ENCODE measurements at regions not wholly inside any gene's neighbourhood (a gene's known extent, or its start where the extent isn't known, plus 50 kb on each side); places are given as distances from the start of the nearest gene placed in this dataset.
"Not testable (repeated sequence)": the region's sequence is repeated elsewhere in the genome, so short reads cannot be mapped to it uniquely, and the experiment has no call there.

DNA sequence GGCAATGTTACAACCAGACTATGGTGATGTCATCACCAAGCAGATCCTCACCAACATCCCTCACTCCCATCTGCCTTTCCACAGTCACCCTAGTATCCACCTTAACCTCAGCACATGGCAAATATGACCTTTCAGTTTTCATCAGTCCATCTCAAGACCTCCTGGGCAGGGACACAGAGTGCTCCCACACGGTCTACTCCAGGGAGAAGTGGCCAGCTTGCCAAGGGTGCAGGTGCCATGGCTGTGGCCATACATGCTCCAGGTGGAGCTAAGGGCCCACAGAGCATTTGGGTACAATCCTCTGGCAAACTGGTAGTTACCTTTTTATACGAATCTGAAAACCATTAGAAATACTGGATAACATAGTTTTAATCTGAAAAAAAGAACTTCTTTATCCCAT lies 453.1 kb downstream of the ADCYAP1 start:
- DNase-seq (ENCODE audit: insufficient read length, low spot score) (no peak), FAIRE-seq (no peak)
- TF ChIP-seq POLR2A (IDR thresholded peaks at IDR 0.05; ENCODE audit: low read depth, low read length) (no peak), PAX5 (IDR thresholded peaks at IDR 0.05; ENCODE audit: insufficient read depth, low read length, severe bottlenecking) (no peak), POU2F2 (IDR thresholded peaks at IDR 0.05; ENCODE audit: low read depth, low read length) (no peak), TAF1 (IDR thresholded peaks at IDR 0.05; ENCODE audit: low read depth, low read length) (no peak), POLR2AphosphoS5 (IDR thresholded peaks at IDR 0.05; ENCODE audit: low read depth, low read length) (no peak), SPI1 (IDR thresholded peaks at IDR 0.05; ENCODE audit: low read depth, low read length) (no peak)

DNA sequence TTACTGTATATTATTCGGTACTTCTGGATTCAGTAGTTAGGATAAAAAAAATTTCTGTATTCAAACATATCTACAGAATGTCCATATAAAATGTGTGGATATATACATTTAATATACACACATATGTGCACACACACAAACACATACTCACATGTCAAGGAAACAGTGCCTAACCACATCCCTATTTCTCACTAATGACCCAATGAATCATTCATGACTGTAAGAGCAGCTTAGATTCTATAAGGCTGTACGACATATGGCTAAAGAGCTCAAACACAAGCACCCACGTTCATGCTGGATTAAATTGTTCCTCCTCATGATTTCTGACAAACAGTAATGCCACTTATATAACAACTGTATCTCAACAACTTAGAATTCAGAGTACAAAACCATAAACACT lies 457.3 kb downstream of the ADCYAP1 start:
- no peak for DNase-seq (ENCODE audit: insufficient read length, low spot score)
- FAIRE-seq, result no peak
- TF ChIP-seq PAX5 (IDR thresholded peaks at IDR 0.05; ENCODE audit: insufficient read depth, low read length, severe bottlenecking), result no peak
- TF ChIP-seq POLR2A (IDR thresholded peaks at IDR 0.05; ENCODE audit: low read depth, low read length), result no peak
- TF ChIP-seq SPI1 (IDR thresholded peaks at IDR 0.05; ENCODE audit: low read depth, low read length), result no peak
- TF ChIP-seq TAF1 (IDR thresholded peaks at IDR 0.05; ENCODE audit: low read depth, low read length), result no peak

DNA sequence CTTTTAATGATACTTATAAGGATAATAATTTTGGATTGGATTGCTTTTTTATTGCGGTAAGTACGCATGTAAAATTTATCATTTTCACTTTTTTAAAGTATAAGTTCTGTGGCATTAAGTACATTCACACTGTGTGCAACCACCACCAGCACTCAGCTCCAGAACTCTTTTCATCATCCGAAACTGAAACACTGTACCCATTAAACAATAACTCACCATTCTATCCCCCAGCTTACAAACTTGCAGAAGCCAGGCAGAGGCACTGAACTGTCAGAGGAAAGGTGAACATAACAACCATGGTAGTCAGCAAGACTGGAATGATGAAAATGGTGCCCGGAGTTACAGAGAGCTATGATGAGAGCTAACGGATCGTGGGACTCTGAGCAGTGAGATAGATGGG lies 465.9 kb downstream of the ADCYAP1 start:
- no peak for DNase-seq (ENCODE audit: insufficient read length, low spot score)
- FAIRE-seq, result no peak
- no peak for TF ChIP-seq SPI1 (IDR thresholded peaks at IDR 0.05; ENCODE audit: low read depth, low read length)
- no peak for TF ChIP-seq POLR2A (IDR thresholded peaks at IDR 0.05; ENCODE audit: low read depth, low read length)
- no peak for TF ChIP-seq PAX5 (IDR thresholded peaks at IDR 0.05; ENCODE audit: insufficient read depth, low read length, severe bottlenecking)
- no peak for TF ChIP-seq POLR2AphosphoS5 (IDR thresholded peaks at IDR 0.05; ENCODE audit: low read depth, low read length)
- no peak for TF ChIP-seq TAF1 (IDR thresholded peaks at IDR 0.05; ENCODE audit: low read depth, low read length)

DNA sequence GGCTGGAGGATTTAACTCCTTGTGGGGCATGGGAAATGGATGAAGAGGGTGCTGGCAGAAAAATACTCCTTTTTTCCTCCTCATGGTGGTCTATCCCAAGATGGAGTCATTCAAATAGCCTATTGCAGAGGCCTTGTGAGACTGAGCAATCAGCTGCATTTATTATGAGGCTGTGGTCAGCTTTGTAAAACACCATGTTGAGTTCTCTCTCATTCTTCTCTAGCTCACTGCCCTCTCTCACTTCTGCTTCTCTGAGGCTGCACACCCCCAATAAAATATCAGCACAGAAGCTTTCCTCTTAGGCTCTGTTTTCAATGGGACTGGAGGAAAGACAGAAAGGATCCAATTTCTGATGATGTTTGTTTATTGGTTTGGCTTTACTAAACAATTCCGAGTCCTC lies 467.1 kb downstream of the ADCYAP1 start:
- no peak for TF ChIP-seq TAF1 (IDR thresholded peaks at IDR 0.05; ENCODE audit: low read depth, low read length)
- TF ChIP-seq SPI1 (IDR thresholded peaks at IDR 0.05; ENCODE audit: low read depth, low read length), result 0 out of 2 replicates have a peak, but pooled peaks have one; percentile 2
- no peak for TF ChIP-seq POLR2AphosphoS5 (IDR thresholded peaks at IDR 0.05; ENCODE audit: low read depth, low read length)
- DNase-seq (ENCODE audit: insufficient read length, low spot score) (no peak), FAIRE-seq (no peak)

DNA sequence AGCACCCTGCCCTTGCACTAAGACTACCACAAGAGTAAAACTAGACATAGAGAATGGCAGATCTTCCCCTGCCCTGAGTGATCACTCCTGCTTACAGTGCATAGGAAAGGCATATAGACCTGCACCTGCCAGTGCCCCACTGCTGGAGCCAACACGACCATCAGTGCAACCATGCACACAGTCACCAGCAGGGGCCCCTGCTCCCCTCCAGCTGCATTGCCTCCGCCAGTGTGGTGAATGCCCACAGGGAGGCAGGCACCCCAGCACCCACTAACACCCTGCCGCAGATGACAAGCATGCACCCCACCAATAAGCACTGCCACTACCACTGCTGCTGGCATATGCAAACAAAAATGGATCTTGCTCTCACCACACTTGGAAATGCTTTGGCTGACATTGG lies 478.8 kb downstream of the ADCYAP1 start:
- DNase-seq (ENCODE audit: insufficient read length, low spot score), result no peak
- FAIRE-seq, result no peak

DNA sequence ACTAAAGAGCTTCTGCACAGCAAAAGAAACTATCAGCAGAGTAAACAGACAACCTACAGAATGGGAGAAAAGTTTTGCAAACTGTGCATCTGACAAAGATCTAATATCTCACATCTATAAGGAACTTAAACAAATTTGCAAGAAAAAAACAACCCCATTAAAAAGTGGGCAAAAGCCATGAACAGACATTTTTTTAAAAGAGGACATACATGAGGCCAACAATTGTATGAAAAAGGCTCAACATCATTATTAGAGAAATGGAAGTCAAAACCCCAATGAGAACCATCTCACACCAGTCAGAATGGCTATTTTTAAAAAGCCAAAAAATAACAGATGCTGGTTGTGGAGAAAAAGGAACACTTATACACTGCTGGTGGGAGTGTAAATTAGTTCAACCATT lies 483.8 kb downstream of the ADCYAP1 start:
- not testable (repeated sequence) for DNase-seq (ENCODE audit: insufficient read length, low spot score); FAIRE-seq

More for the DNA sequence above, 478.8 kb downstream of the ADCYAP1 start:
- TF ChIP-seq PAX5 (IDR thresholded peaks at IDR 0.05; ENCODE audit: insufficient read depth, low read length, severe bottlenecking) (no peak), POLR2A (IDR thresholded peaks at IDR 0.05; ENCODE audit: low read depth, low read length) (no peak), POLR2AphosphoS5 (IDR thresholded peaks at IDR 0.05; ENCODE audit: low read depth, low read length) (no peak), SPI1 (IDR thresholded peaks at IDR 0.05; ENCODE audit: low read depth, low read length) (no peak), TAF1 (IDR thresholded peaks at IDR 0.05; ENCODE audit: low read depth, low read length) (no peak), POU2F2 (IDR thresholded peaks at IDR 0.05; ENCODE audit: low read depth, low read length) (no peak)

DNA sequence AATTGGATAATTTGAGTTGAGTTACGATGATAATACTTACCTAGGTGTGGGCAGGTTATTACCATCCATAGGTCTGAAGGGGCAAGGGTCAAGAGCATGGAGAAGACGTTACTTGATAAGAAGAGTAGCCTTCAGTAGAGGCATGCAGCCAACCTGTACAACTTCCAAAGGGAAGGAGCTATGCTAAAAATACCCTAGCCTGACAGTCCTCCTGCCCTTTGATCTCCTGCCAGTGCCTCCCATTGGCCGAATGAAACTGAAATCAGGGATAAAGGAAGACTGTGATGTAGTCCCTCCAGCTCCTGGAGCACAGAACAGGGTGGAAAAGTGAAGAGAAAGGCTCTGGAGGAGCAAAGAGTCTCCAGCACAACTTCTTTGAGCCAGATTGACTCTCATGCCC lies 487.4 kb downstream of the ADCYAP1 start:
- DNase-seq (ENCODE audit: insufficient read length, low spot score) (no peak), FAIRE-seq (no peak)
- no peak for TF ChIP-seq TAF1 (IDR thresholded peaks at IDR 0.05; ENCODE audit: low read depth, low read length)
- TF ChIP-seq POLR2AphosphoS5 (IDR thresholded peaks at IDR 0.05; ENCODE audit: low read depth, low read length), result no peak
- no peak for TF ChIP-seq POLR2A (IDR thresholded peaks at IDR 0.05; ENCODE audit: low read depth, low read length)
- no peak for TF ChIP-seq PAX5 (IDR thresholded peaks at IDR 0.05; ENCODE audit: insufficient read depth, low read length, severe bottlenecking)
- no peak for TF ChIP-seq SPI1 (IDR thresholded peaks at IDR 0.05; ENCODE audit: low read depth, low read length)
- no peak for TF ChIP-seq POU2F2 (IDR thresholded peaks at IDR 0.05; ENCODE audit: low read depth, low read length)

DNA sequence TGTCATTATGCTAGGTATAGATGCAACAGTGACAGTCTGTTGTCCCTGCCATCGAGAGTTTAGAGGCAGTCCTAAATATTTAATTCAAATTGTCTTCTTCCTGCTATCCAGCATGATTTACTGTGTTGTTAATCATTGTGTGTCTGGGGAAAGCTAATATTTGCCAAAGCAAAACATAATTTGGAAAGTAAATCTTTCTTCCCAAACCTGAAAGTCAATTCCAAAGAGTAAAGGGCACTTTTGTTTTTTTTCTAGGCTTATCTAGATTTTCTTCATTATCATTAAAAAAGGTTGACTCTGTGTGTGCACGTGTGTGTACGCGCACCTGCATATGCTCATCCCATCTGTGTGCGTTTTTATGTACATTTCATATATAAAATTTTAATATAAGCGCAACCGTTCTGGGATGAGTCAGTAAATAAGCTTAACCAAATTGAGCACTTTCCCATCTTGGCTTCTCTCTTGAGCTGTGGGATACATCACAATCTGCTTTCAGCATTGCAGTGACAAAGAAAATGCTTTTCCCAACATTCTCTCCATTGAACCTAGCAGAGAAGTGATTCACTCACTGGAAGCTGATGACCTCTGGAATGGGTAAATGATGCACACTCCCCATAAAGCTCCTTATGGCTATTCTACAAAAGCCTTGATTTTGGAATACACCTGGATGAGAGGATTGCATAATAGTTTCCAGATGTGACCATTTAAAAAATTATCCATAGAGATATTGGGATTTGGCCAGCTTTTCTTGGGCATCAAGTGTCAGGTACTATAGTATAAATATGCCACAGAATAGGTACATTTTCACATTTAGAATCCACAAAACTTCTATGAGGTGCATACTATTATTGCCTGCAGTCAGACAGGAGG lies 488.4 kb downstream of the ADCYAP1 start:
- FAIRE-seq (no peak), DNase-seq (ENCODE audit: insufficient read length, low spot score) (no peak)
- TF ChIP-seq PAX5 (IDR thresholded peaks at IDR 0.05; ENCODE audit: insufficient read depth, low read length, severe bottlenecking) (no peak), SPI1 (IDR thresholded peaks at IDR 0.05; ENCODE audit: low read depth, low read length) (no peak), POLR2AphosphoS5 (IDR thresholded peaks at IDR 0.05; ENCODE audit: low read depth, low read length) (no peak), TAF1 (IDR thresholded peaks at IDR 0.05; ENCODE audit: low read depth, low read length) (no peak), POLR2A (IDR thresholded peaks at IDR 0.05; ENCODE audit: low read depth, low read length) (no peak), POU2F2 (IDR thresholded peaks at IDR 0.05; ENCODE audit: low read depth, low read length) (no peak)

DNA sequence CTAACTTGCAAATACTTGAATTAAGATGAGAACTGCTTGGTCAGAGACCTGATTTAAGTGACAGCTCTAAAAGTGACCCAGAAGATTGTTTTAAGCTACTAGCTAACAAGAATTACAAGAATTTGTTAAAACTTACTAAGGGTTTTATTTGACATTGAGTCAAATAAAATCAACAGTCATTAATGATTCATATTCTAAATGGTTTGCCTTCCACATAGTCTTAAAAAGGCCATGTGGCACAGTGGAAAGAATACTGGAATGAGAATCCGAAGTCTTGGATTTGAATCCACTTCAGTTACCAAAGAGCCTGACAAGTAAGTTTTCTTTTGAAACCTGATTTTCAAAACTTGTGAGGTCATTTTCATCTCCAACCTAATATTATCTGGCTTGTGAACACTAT lies 489.3 kb downstream of the ADCYAP1 start:
- DNase-seq (ENCODE audit: insufficient read length, low spot score), result no peak
- TF ChIP-seq PAX5 (IDR thresholded peaks at IDR 0.05; ENCODE audit: insufficient read depth, low read length, severe bottlenecking) (no peak), POLR2AphosphoS5 (IDR thresholded peaks at IDR 0.05; ENCODE audit: low read depth, low read length) (no peak), POLR2A (IDR thresholded peaks at IDR 0.05; ENCODE audit: low read depth, low read length) (no peak), SPI1 (IDR thresholded peaks at IDR 0.05; ENCODE audit: low read depth, low read length) (no peak), POU2F2 (IDR thresholded peaks at IDR 0.05; ENCODE audit: low read depth, low read length) (no peak), TAF1 (IDR thresholded peaks at IDR 0.05; ENCODE audit: low read depth, low read length) (no peak)
- no peak for FAIRE-seq

DNA sequence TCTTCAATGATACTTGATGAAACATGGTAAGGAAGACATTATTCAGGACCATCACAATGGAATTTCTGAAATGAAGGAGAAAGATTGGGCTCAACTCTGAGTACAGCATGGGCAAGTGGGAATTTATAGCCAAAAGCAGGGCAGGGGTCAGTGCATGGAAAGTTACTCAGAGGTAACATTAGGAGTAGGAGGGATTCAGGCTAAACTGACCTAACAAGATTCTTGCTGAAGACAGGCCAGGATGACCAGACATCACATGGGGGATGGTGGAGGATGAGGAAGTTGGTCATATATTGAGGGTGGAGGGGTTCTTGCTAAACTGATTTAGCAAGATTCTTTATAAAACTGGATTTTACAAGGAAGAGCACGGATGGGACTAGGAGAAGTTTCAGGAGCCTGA lies 489.8 kb downstream of the ADCYAP1 start:
- TF ChIP-seq POU2F2 (IDR thresholded peaks at IDR 0.05; ENCODE audit: low read depth, low read length) (no peak), TAF1 (IDR thresholded peaks at IDR 0.05; ENCODE audit: low read depth, low read length) (no peak), POLR2A (IDR thresholded peaks at IDR 0.05; ENCODE audit: low read depth, low read length) (no peak), PAX5 (IDR thresholded peaks at IDR 0.05; ENCODE audit: insufficient read depth, low read length, severe bottlenecking) (no peak), POLR2AphosphoS5 (IDR thresholded peaks at IDR 0.05; ENCODE audit: low read depth, low read length) (no peak), SPI1 (IDR thresholded peaks at IDR 0.05; ENCODE audit: low read depth, low read length) (no peak)
- DNase-seq (ENCODE audit: insufficient read length, low spot score) (no peak), FAIRE-seq (no peak)

All from GM12891 (cell line).